ENCODE measurements at regions not wholly inside any gene's neighbourhood (a gene's known extent, or its start where the extent isn't known, plus 50 kb on each side); places are given as distances from the start of the nearest gene placed in this dataset.

- TF ChIP-seq CTCF (IDR thresholded peaks at IDR 0.05) (no peak), POLR2A (IDR thresholded peaks at IDR 0.05) (no peak)
Observed at GRCh38 chr3:145942052-145942451, 218.9 kb downstream of the PLOD2 start.

Measured in lower leg skin (tissue), 3 donors.